ENCODE measurements at regions not wholly inside any gene's neighbourhood (a gene's known extent, or its start where the extent isn't known, plus 50 kb on each side); places are given as distances from the start of the nearest gene placed in this dataset.

DNA sequence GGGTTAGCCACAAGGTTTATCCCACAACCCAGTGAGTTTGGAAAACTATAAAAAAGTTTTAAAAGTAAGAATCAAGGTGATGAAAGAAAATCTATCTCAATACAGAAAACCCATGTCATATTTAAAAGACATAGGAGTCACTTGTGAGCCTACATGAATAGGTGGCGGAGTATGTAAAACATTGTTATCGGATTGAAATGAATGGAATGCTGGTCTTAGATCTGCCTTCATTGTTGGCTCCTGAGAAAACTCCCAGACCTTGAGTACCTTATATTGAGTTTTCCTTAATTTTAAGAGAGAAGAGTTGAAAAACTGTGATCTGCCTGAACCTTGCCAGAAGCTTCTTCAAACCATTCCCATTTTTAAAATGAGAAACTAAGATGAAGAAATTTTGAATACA, 551.1 kb downstream of the EFNA5 start:
- TF ChIP-seq, protein P1, sequence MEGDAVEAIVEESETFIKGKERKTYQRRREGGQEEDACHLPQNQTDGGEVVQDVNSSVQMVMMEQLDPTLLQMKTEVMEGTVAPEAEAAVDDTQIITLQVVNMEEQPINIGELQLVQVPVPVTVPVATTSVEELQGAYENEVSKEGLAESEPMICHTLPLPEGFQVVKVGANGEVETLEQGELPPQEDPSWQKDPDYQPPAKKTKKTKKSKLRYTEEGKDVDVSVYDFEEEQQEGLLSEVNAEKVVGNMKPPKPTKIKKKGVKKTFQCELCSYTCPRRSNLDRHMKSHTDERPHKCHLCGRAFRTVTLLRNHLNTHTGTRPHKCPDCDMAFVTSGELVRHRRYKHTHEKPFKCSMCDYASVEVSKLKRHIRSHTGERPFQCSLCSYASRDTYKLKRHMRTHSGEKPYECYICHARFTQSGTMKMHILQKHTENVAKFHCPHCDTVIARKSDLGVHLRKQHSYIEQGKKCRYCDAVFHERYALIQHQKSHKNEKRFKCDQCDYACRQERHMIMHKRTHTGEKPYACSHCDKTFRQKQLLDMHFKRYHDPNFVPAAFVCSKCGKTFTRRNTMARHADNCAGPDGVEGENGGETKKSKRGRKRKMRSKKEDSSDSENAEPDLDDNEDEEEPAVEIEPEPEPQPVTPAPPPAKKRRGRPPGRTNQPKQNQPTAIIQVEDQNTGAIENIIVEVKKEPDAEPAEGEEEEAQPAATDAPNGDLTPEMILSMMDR (conservative IDR thresholded peaks at IDR 0.05), result no peak
- no peak for TF ChIP-seq ZFX (IDR thresholded peaks at IDR 0.05)
